ENCODE measurements at regions not wholly inside any gene's neighbourhood (a gene's known extent, or its start where the extent isn't known, plus 50 kb on each side); places are given as distances from the start of the nearest gene placed in this dataset.

- H3K4me2 ChIP-seq (ENCODE audit: extremely low read depth, insufficient read depth, low read length): no peak overlapping the region
- H4K20me1 ChIP-seq (ENCODE audit: control insufficient read depth, extremely low read depth, insufficient read depth, low read length): no peaks in the 10 kb centered on the region
- no peak overlapping the region for H2AFZ ChIP-seq (ENCODE audit: low read length)
- no peak overlapping the region for H3K4me3 ChIP-seq (replicated peaks in 1 of 4; ENCODE audit: control extremely low read depth in 1 of 4, insufficient read depth in 1 of 4, low read depth in 3 of 4, low read length in 4 of 4)
- DNase-seq (ENCODE audit: low read depth in 2 of 2): no peak
- H3K27ac ChIP-seq (ENCODE audit: insufficient read depth, low read length): no peak overlapping the region
- H3K36me3 ChIP-seq (ENCODE audit: control insufficient read depth, insufficient read depth, low read length): no peaks in the 10 kb centered on the region
- H3K9ac ChIP-seq (ENCODE audit: insufficient read depth, low read length): no peak overlapping the region
- H3K4me1 ChIP-seq (ENCODE audit: control insufficient read depth, extremely low read depth, insufficient read depth, low read length): no peaks in the 10 kb centered on the region
- no peaks in the 10 kb centered on the region for H3K27me3 ChIP-seq (ENCODE audit: control insufficient read depth, insufficient read depth, low read length)
- TF ChIP-seq, protein P1, sequence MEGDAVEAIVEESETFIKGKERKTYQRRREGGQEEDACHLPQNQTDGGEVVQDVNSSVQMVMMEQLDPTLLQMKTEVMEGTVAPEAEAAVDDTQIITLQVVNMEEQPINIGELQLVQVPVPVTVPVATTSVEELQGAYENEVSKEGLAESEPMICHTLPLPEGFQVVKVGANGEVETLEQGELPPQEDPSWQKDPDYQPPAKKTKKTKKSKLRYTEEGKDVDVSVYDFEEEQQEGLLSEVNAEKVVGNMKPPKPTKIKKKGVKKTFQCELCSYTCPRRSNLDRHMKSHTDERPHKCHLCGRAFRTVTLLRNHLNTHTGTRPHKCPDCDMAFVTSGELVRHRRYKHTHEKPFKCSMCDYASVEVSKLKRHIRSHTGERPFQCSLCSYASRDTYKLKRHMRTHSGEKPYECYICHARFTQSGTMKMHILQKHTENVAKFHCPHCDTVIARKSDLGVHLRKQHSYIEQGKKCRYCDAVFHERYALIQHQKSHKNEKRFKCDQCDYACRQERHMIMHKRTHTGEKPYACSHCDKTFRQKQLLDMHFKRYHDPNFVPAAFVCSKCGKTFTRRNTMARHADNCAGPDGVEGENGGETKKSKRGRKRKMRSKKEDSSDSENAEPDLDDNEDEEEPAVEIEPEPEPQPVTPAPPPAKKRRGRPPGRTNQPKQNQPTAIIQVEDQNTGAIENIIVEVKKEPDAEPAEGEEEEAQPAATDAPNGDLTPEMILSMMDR (conservative IDR thresholded peaks at IDR 0.05 in 1 of 2, IDR thresholded peaks at IDR 0.05 in 1 of 2; ENCODE audit: low read depth in 1 of 2, low read length in 2 of 2): no peak
- no peak for TF ChIP-seq EZH2 (IDR thresholded peaks at IDR 0.05; ENCODE audit: low read length, missing control alignments)
- no peaks in the 10 kb centered on the region for H3K79me2 ChIP-seq (ENCODE audit: control insufficient read depth, insufficient read depth, low read length)
- H3K9me3 ChIP-seq (ENCODE audit: control insufficient read depth, insufficient read depth, low read depth, low read length): no peaks in the 10 kb centered on the region
Measured at GRCh38 chrX:125175991-125176584, 143.6 kb upstream of the TEX13C start.

DNA sequence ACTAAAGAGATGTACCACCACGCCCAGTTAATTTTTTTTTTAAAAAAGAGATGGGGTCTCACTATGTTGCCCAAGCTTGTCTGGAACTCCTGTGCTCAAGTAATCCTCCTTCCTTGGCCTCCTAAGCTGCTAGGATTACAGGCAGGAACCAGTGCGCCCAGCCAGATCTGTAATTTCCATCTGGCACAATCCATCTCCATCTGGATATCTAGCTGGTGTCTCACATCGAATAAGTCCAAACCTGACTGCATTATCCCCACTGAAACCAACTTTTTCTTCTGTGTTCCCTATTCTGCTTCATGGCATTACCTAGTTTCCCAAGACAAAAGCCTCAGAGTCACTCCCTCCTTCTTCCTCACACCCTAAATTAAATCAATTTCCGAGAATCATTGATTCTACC, 125.8 kb upstream of the TEX13C start:
- H4K20me1 ChIP-seq (ENCODE audit: control insufficient read depth, extremely low read depth, insufficient read depth, low read length): no peaks in the 10 kb centered on the region
- H3K36me3 ChIP-seq (ENCODE audit: control insufficient read depth, insufficient read depth, low read length): no peaks in the 10 kb centered on the region
- DNase-seq (ENCODE audit: low read depth in 2 of 2): no peak
- no peak overlapping the region for H3K4me2 ChIP-seq (ENCODE audit: extremely low read depth, insufficient read depth, low read length)
- no peak overlapping the region for H3K9ac ChIP-seq (ENCODE audit: insufficient read depth, low read length)
- H2AFZ ChIP-seq (ENCODE audit: low read length): no peak overlapping the region
- H3K4me1 ChIP-seq (ENCODE audit: control insufficient read depth, extremely low read depth, insufficient read depth, low read length): no peaks in the 10 kb centered on the region
- H3K9me3 ChIP-seq (ENCODE audit: control insufficient read depth, insufficient read depth, low read depth, low read length): no peaks in the 10 kb centered on the region
- no peaks in the 10 kb centered on the region for H3K79me2 ChIP-seq (ENCODE audit: control insufficient read depth, insufficient read depth, low read length)
- no peaks in the 10 kb centered on the region for H3K27me3 ChIP-seq (ENCODE audit: control insufficient read depth, insufficient read depth, low read length)
- no peak overlapping the region for H3K27ac ChIP-seq (ENCODE audit: insufficient read depth, low read length)
- H3K4me3 ChIP-seq (replicated peaks in 1 of 4; ENCODE audit: control extremely low read depth in 1 of 4, insufficient read depth in 1 of 4, low read depth in 3 of 4, low read length in 4 of 4): no peak overlapping the region
- TF ChIP-seq, protein P1 (conservative IDR thresholded peaks at IDR 0.05 in 1 of 2, IDR thresholded peaks at IDR 0.05 in 1 of 2; ENCODE audit: low read depth in 1 of 2, low read length in 2 of 2): no peak
- TF ChIP-seq EZH2 (IDR thresholded peaks at IDR 0.05; ENCODE audit: low read length, missing control alignments): no peak

- DNase-seq (ENCODE audit: low read depth in 2 of 2): no peak
- Histone ChIP-seq H3K4me1 (ENCODE audit: control insufficient read depth, extremely low read depth, insufficient read depth, low read length) (no peaks in the 10 kb centered on the region), H3K36me3 (ENCODE audit: control insufficient read depth, insufficient read depth, low read length) (no peaks in the 10 kb centered on the region), H3K9ac (ENCODE audit: insufficient read depth, low read length) (no peak overlapping the region), H3K9me3 (ENCODE audit: control insufficient read depth, insufficient read depth, low read depth, low read length) (no peaks in the 10 kb centered on the region), H2AFZ (ENCODE audit: low read length) (no peak overlapping the region), H3K4me3 (replicated peaks in 1 of 4; ENCODE audit: control extremely low read depth in 1 of 4, insufficient read depth in 1 of 4, low read depth in 3 of 4, low read length in 4 of 4) (no peak overlapping the region), H3K79me2 (ENCODE audit: control insufficient read depth, insufficient read depth, low read length) (no peaks in the 10 kb centered on the region), H3K27me3 (ENCODE audit: control insufficient read depth, insufficient read depth, low read length) (peaks cover 14% of the 10 kb centered on the region), H4K20me1 (ENCODE audit: control insufficient read depth, extremely low read depth, insufficient read depth, low read length) (no peaks in the 10 kb centered on the region), H3K27ac (ENCODE audit: insufficient read depth, low read length) (no peak overlapping the region), H3K4me2 (ENCODE audit: extremely low read depth, insufficient read depth, low read length) (no peak overlapping the region)
- TF ChIP-seq EZH2 (IDR thresholded peaks at IDR 0.05; ENCODE audit: low read length, missing control alignments): no peak
- TF ChIP-seq, protein P1 (conservative IDR thresholded peaks at IDR 0.05 in 1 of 2, IDR thresholded peaks at IDR 0.05 in 1 of 2; ENCODE audit: low read depth in 1 of 2, low read length in 2 of 2): no peak
Measured at GRCh38 chrX:125198546-125198945, 121.1 kb upstream of the TEX13C start.

Data from fibroblast of lung (primary cell).